Loucy (cell line): ENCODE measurements at regions not wholly inside any gene's neighbourhood (a gene's known extent, or its start where the extent isn't known, plus 50 kb on each side); places are given as distances from the start of the nearest gene placed in this dataset.

ENCODE experiments used
- H2AFZ ChIP-seq: fragments of 200-600 bp; sonication (generic); 2 replicates; pipeline ENCODE4 v1.6.0; 2016; ENCODE audit warnings: antibody characterized with exemption, mild to moderate bottlenecking, low read length, moderate library complexity
- H3F3A ChIP-seq: fragments of 200-600 bp; 2 replicates; pipeline ENCODE4 v1.6.0; 2016; ENCODE audit warnings: antibody characterized with exemption, low read depth, mild to moderate bottlenecking
- H3K27me3 ChIP-seq: fragments of 200-600 bp; sonication (generic); 2 replicates; pipeline ENCODE4 v1.6.1; 2014; ENCODE audit warnings: low read length, mild to moderate bottlenecking; ENCODE audit not compliant: insufficient read depth, poor library complexity, severe bottlenecking
- H3K36me3 ChIP-seq: fragments of 200-600 bp; sonication (generic); 2 replicates; pipeline ENCODE4 v1.6.1; 2016; ENCODE audit warnings: low read length; ENCODE audit not compliant: insufficient read depth
- H3K4me1 ChIP-seq: fragments of 200-600 bp; sonication (generic); 2 replicates; pipeline ENCODE4 v1.5.1; 2014; ENCODE audit warnings: low read length, mild to moderate bottlenecking; ENCODE audit not compliant: insufficient read depth, poor library complexity, severe bottlenecking
- H3K4me2 ChIP-seq: fragments of 200-600 bp; sonication (generic); 2 replicates; pipeline ENCODE4 v1.6.0; 2014; ENCODE audit warnings: antibody characterized with exemption, low read length, low read depth, mild to moderate bottlenecking; ENCODE audit not compliant: poor library complexity, severe bottlenecking
- H3K4me3 ChIP-seq: fragments of 200-600 bp; sonication (generic); 2 replicates; pipeline ENCODE4 v1.5.1; 2014; ENCODE audit warnings: low read length, mild to moderate bottlenecking, mixed read lengths; ENCODE audit not compliant: poor library complexity, severe bottlenecking
- H3K79me2 ChIP-seq: fragments of 200-600 bp; sonication (generic); 2 replicates; pipeline ENCODE4 v1.6.1; 2014; ENCODE audit warnings: low read length; ENCODE audit not compliant: insufficient read depth
- H3K9ac ChIP-seq: fragments of 200-600 bp; sonication (generic); 2 replicates; pipeline ENCODE4 v1.6.0; 2014; ENCODE audit warnings: mild to moderate bottlenecking, low read depth, low read length, moderate library complexity; ENCODE audit not compliant: poor library complexity, severe bottlenecking
- H3K9me2 ChIP-seq: fragments of 200-600 bp; sonication (generic); replicated peaks from 2 replicates; pipeline ENCODE4 v1.6.1; 2016; ENCODE audit warnings: low read depth, low read length, mixed read lengths
- H3K9me3 ChIP-seq: fragments of 200-600 bp; sonication (generic); 2 replicates; pipeline ENCODE4 v1.6.1; 2014; ENCODE audit warnings: mild to moderate bottlenecking, antibody characterized with exemption, low read length, low read depth; ENCODE audit not compliant: insufficient read depth
- H4K20me1 ChIP-seq: fragments of 200-600 bp; sonication (generic); 2 replicates; pipeline ENCODE4 v1.6.0; 2014; ENCODE audit warnings: antibody characterized with exemption, low read length, mild to moderate bottlenecking; ENCODE audit not compliant: insufficient read depth, poor library complexity, severe bottlenecking
- CTCF ChIP-seq: fragments of 200-600 bp; sonication (generic); conservative IDR thresholded peaks from 2 replicates; pipeline ENCODE4 v1.5.1; 2014; ENCODE audit warnings: mild to moderate bottlenecking, antibody characterized with exemption, low read length
- EZH2phosphoT487 ChIP-seq: fragments of 200-600 bp; IDR thresholded peaks from 2 replicates; pipeline ENCODE4 v1.6.1; 2018; ENCODE audit warnings: antibody characterized with exemption, mild to moderate bottlenecking, moderate library complexity, borderline replicate concordance

DNA sequence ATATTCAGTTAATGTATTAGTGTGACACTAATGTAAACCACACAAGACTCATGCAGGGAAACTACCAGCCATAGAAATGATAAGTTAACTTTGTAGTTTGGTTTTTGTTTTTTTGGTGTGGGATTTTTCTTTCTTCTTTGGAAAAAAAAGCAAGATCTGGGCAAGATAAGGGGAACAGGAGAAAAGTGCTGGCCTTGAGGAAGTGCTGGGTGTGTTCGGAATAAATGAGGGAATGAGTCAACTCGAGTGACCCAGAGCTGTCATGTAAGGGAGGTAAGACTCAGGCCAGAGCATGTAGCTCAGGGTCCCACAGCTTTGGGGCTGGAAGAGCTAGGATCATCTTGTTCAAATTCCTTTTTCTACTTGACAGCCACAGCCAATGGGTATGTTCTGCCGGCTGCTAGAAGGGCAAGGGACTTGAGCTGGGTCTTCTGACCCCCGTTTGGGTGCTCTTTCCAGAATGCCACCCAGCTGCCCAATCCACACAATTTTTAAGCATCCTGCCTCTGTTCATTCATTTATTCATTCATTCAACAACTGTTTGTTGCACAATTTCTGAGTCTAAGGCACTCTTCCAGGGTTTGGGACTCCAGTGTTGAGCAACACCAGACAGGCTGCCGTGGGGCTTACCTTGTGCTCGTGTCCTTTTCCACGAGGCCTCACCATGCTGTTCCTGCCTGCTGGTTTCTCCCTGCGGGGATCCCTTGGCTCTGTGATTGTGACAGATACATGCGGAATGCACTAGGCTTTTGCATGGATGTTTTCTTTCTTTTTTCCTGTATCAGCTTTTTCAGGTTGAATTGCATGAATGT, 54.5 kb downstream of the CLDN34 start:
- Histone ChIP-seq H3K9ac (no peak overlapping the region), H3K4me1 (peaks cover 22% of the 10 kb centered on the region), H3K9me3 (no peaks in the 10 kb centered on the region), H2AFZ (no peak overlapping the region), H4K20me1 (no peaks in the 10 kb centered on the region), H3K9me2 (no peaks in the 10 kb centered on the region), H3K79me2 (peaks cover 4% of the 10 kb centered on the region; the same call in 1 of the 2 replicates), H3K4me3 (no peak overlapping the region), H3K4me2 (no peak overlapping the region), H3K27me3 (no peaks in the 10 kb centered on the region), H3F3A (0 out of 2 replicates have a peak, but pooled peaks cover 3% of the 10 kb centered on the region), H3K36me3 (no peaks in the 10 kb centered on the region)
- TF ChIP-seq EZH2phosphoT487, result no peak
- no peak for TF ChIP-seq CTCF

DNA sequence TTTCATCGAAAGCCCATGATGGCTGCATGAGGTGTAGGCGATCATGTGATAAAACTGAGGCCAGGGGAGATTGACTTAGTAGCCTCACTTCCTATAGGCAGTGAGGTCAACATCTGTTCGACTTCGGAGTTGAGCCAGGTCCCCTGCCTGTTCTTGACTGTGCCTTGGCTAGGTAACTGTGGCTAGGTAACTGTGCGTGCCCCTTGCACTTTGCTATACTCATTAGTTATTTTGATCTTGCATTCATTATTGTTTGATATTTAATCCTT, 55.0 kb downstream of the CLDN34 start:
- no peak overlapping the region for H3K4me3 ChIP-seq
- no peak overlapping the region for H3K9ac ChIP-seq
- no peak for TF ChIP-seq EZH2phosphoT487
- TF ChIP-seq CTCF, result no peak
- no peaks in the 10 kb centered on the region for H3K36me3 ChIP-seq
- no peaks in the 10 kb centered on the region for H3K9me3 ChIP-seq
- H3F3A ChIP-seq, result 0 out of 2 replicates have a peak, but pooled peaks cover 3% of the 10 kb centered on the region
- H3K4me2 ChIP-seq, result no peak overlapping the region
- peaks cover 17% of the 10 kb centered on the region for H3K4me1 ChIP-seq
- H3K9me2 ChIP-seq, result no peaks in the 10 kb centered on the region
- no peaks in the 10 kb centered on the region for H4K20me1 ChIP-seq
- no peaks in the 10 kb centered on the region for H3K27me3 ChIP-seq
- H2AFZ ChIP-seq, result no peak overlapping the region
- 0 out of 2 replicates have a peak, but pooled peaks cover 4% of the 10 kb centered on the region for H3K79me2 ChIP-seq

DNA sequence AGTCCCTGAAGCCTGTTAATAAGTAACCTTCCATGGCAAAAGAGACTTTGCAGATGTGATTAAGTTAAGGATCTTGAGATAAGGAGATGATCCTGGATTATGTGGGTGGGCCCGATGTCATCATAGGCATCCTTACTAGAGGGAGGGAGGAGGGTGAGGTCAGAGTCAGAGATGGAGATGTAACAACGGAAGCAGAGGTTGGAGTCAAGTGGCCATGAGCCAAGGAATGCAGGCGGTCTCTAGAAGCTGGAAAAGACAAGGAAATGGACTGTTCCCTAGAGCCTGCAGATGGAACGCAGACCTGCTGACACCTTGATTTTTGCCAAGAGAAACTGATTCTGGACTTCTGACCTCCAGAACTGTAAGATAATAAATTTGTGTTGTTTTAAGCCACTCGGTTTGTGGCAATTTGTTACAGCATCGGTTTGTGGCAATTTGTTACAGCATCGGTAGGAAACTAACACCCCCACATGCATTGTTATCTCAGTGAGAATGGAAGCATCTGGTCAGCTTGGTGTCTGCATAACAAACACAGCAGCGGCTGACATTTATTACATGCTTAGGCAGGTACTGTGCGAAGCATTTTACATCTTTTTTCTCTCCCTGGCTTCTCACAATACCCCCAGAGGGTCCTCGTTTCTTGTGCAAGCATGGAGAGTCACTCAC, 55.6 kb downstream of the CLDN34 start:
- 0 out of 2 replicates have a peak, but pooled peaks cover 4% of the 10 kb centered on the region for H3K79me2 ChIP-seq

More for the DNA sequence above, 55.6 kb downstream of the CLDN34 start:
- no peaks in the 10 kb centered on the region for H4K20me1 ChIP-seq
- peaks cover 12% of the 10 kb centered on the region for H3K4me1 ChIP-seq
- H3K9me2 ChIP-seq, result no peaks in the 10 kb centered on the region
- H3K4me2 ChIP-seq, result no peak overlapping the region
- H3K9ac ChIP-seq, result no peak overlapping the region
- no peaks in the 10 kb centered on the region for H3K36me3 ChIP-seq
- H2AFZ ChIP-seq, result no peak overlapping the region
- TF ChIP-seq EZH2phosphoT487, result no peak
- no peaks in the 10 kb centered on the region for H3K27me3 ChIP-seq
- no peak overlapping the region for H3K4me3 ChIP-seq
- no peaks in the 10 kb centered on the region for H3K9me3 ChIP-seq
- H3F3A ChIP-seq, result 0 out of 2 replicates have a peak, but pooled peaks cover 1% of the 10 kb centered on the region
